A673 (cell line): ENCODE measurements at regions not wholly inside any gene's neighbourhood (a gene's known extent, or its start where the extent isn't known, plus 50 kb on each side); places are given as distances from the start of the nearest gene placed in this dataset.

Experiments used
- EZH2 ChIP-seq: fragments of 200-600 bp; sonication (generic); IDR thresholded peaks from 2 replicates; pipeline ENCODE4 v1.6.1; 2017; ENCODE audit warnings: borderline replicate concordance, low read depth, mild to moderate bottlenecking, mixed read lengths, antibody characterized with exemption, low read length; ENCODE audit not compliant: poor library complexity, severe bottlenecking
- TF ChIP-seq, protein P1 (sequence below): fragments of 300-800, 200-600 bp; sonication (generic); conservative IDR thresholded peaks from 2 replicates; pipeline ENCODE4 v1.5.1; 2017; ENCODE audit warnings: low read depth, mild to moderate bottlenecking, antibody characterized with exemption, low read length, moderate library complexity, mixed read lengths

DNA sequence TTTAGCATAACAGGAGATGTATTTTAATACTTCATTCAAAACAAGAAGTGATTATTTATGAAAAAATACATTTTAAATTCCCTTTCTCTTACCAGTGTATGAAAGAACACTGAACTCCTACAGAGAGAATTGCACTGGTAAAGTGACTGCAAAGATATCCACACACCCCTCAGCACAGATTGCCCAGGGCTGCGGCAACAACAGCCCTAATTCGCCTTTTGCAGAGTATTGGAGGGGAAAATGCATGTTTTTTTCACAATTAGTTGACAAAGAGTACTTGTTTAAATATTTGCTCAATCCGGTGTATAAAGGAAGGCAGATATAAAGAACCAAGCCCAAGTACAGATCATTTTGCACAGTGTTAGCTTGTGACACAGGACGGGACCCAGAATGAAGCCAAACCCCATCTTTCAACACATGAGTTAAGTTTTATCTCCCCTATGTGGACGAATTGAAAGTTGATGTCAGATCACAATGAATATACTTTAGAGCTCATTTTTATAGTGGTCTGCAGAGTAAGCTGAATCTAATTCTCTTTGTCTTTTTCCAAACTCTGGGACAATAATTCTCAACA lies 551.4 kb upstream of the IGFBP7 start:
- TF ChIP-seq, protein P1, sequence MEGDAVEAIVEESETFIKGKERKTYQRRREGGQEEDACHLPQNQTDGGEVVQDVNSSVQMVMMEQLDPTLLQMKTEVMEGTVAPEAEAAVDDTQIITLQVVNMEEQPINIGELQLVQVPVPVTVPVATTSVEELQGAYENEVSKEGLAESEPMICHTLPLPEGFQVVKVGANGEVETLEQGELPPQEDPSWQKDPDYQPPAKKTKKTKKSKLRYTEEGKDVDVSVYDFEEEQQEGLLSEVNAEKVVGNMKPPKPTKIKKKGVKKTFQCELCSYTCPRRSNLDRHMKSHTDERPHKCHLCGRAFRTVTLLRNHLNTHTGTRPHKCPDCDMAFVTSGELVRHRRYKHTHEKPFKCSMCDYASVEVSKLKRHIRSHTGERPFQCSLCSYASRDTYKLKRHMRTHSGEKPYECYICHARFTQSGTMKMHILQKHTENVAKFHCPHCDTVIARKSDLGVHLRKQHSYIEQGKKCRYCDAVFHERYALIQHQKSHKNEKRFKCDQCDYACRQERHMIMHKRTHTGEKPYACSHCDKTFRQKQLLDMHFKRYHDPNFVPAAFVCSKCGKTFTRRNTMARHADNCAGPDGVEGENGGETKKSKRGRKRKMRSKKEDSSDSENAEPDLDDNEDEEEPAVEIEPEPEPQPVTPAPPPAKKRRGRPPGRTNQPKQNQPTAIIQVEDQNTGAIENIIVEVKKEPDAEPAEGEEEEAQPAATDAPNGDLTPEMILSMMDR, result no peak
- TF ChIP-seq EZH2, result no peak
